ENCODE measurements at regions not wholly inside any gene's neighbourhood (a gene's known extent, or its start where the extent isn't known, plus 50 kb on each side); places are given as distances from the start of the nearest gene placed in this dataset.

GRCh38 chr5:18216016-18216415, 581.8 kb downstream of the TAF11L14 start:
- ChIA-PET CTCF (no interaction called here), POLR2A (no interaction called here)
- ATAC-seq (ENCODE audit: low read depth) (no peak), DNase-seq (no peak)
- no peaks in the 10 kb centered on the region for H3K27me3 Mint-ChIP-seq
- TF ChIP-seq CTCF (IDR thresholded peaks at IDR 0.05), result no peak
- H3K4me1 Mint-ChIP-seq, result no peaks in the 10 kb centered on the region
- peaks cover 15% of the 10 kb centered on the region for H3K9me3 Mint-ChIP-seq
- intact Hi-C loops (cut with micrococcal nuclease), result no loop called here
- no peaks in the 10 kb centered on the region for H3K36me3 Mint-ChIP-seq (ENCODE audit: low read depth)
- no peak overlapping the region for H3K27ac Mint-ChIP-seq
- H3K4me3 Mint-ChIP-seq, result no peak overlapping the region

- no peaks in the 10 kb centered on the region for H3K36me3 Mint-ChIP-seq (ENCODE audit: low read depth)
- TF ChIP-seq CTCF (IDR thresholded peaks at IDR 0.05), result no peak
- H3K27ac Mint-ChIP-seq, result no peak overlapping the region
- intact Hi-C loops (cut with micrococcal nuclease), result no loop called here
- H3K4me3 Mint-ChIP-seq, result no peak overlapping the region
- H3K4me1 Mint-ChIP-seq, result no peaks in the 10 kb centered on the region
- DNase-seq (no peak), ATAC-seq (ENCODE audit: low read depth) (no peak)
- H3K9me3 Mint-ChIP-seq, result peaks cover 15% of the 10 kb centered on the region
- ChIA-PET POLR2A (no interaction called here), CTCF (no interaction called here)
- H3K27me3 Mint-ChIP-seq, result no peaks in the 10 kb centered on the region
Measured at GRCh38 chr5:18216729-18217128, 582.5 kb downstream of the TAF11L14 start.

DNA sequence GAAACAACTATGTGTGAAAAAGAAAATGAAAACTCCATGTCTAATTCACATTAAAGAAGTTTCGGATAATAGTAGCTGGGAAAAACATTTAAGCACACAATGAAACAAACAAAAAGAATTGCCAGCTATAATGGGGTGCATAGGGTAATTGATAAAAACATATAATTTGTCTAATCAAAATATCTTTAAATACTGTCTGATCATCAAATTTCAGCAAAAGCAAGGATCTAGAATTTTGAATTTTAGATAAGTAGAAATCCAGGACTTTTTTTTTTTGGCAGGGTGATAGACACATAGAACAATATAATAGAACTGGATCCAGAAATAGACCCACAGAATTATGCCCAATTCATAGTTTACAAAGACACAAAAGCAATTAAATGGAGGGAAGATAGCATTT, 585.0 kb downstream of the TAF11L14 start:
- ChIA-PET CTCF (no interaction called here), POLR2A (no interaction called here)
- ATAC-seq (ENCODE audit: low read depth) (no peak), DNase-seq (no peak)
- no peaks in the 10 kb centered on the region for H3K27me3 Mint-ChIP-seq
- peaks cover 15% of the 10 kb centered on the region for H3K9me3 Mint-ChIP-seq
- H3K27ac Mint-ChIP-seq, result no peak overlapping the region
- no peaks in the 10 kb centered on the region for H3K4me1 Mint-ChIP-seq
- H3K36me3 Mint-ChIP-seq (ENCODE audit: low read depth), result no peaks in the 10 kb centered on the region
- H3K4me3 Mint-ChIP-seq, result no peak overlapping the region
- no peak for TF ChIP-seq CTCF (IDR thresholded peaks at IDR 0.05)
- intact Hi-C loops (cut with micrococcal nuclease), result no loop called here

DNA sequence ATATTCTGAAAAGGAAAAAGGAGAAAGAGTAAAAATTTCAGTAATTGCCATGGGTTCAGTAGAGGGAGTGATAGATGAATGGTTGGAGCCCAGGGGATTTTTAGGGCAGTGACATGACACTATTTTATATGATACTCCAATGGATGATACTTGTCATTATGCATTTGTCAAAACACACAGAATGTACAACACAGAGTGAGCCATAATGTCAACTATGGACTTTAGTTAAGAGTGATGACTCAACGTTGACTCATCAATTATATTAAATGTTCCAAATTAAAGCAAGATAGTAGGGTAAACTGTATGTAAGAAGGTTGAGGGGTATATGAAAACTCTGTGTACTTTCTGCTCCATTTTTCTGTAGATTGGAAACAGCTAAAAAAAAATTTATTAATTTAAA, 586.4 kb downstream of the TAF11L14 start:
- H3K27me3 Mint-ChIP-seq, result no peaks in the 10 kb centered on the region
- intact Hi-C loops (cut with micrococcal nuclease), result no loop called here
- no peaks in the 10 kb centered on the region for H3K4me1 Mint-ChIP-seq
- H3K9me3 Mint-ChIP-seq, result peaks cover 12% of the 10 kb centered on the region
- DNase-seq, result no peak
- H3K36me3 Mint-ChIP-seq (ENCODE audit: low read depth), result no peaks in the 10 kb centered on the region
- H3K27ac Mint-ChIP-seq, result no peak overlapping the region
- ATAC-seq (ENCODE audit: low read depth), result no peak
- H3K4me3 Mint-ChIP-seq, result no peak overlapping the region
- POLR2A ChIA-PET, result no interaction called here
- CTCF ChIA-PET, result no interaction called here
- TF ChIP-seq CTCF (IDR thresholded peaks at IDR 0.05), result no peak

DNA sequence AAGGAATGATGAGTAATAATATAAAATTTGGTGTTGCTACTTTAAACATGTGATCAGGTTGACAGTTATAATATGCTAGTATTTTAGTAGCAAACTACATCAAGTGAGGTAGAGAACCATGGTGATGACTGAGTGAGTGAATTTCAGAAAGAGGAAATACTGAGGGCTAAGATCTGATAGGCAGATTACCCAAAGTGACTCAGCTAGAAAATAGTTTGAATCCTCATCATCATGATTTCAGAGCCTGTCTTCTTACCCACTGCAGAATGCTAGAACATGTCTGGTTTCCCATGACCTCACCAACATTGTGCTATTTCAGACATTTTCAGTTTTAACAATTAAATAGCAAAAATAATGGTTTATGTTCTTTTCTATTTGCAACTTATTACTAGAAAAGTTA, 602.1 kb downstream of the TAF11L14 start:
- ChIA-PET CTCF (no interaction called here), POLR2A (no interaction called here)
- TF ChIP-seq CTCF (IDR thresholded peaks at IDR 0.05), result no peak
- Mint-ChIP-seq H3K36me3 (ENCODE audit: low read depth) (no peaks in the 10 kb centered on the region), H3K27me3 (no peaks in the 10 kb centered on the region), H3K4me3 (no peak overlapping the region), H3K9me3 (peaks cover 2% of the 10 kb centered on the region), H3K27ac (no peak overlapping the region), H3K4me1 (no peaks in the 10 kb centered on the region)
- intact Hi-C loops (cut with micrococcal nuclease), result no loop called here
- DNase-seq (no peak), ATAC-seq (ENCODE audit: low read depth) (no peak)

All from activated B cell treated with CpG ODN at 0.5 μM for 24 hours (primary cell).